Activated naive CD4-positive, alpha-beta T cell treated with anti-CD3 and anti-CD28 coated beads, Interleukin-2, amount 10 ng/mL, durations not matched to agents 7 days and 5 days (primary cell): ENCODE measurements at regions not wholly inside any gene's neighbourhood (a gene's known extent, or its start where the extent isn't known, plus 50 kb on each side); places are given as distances from the start of the nearest gene placed in this dataset.

ENCODE experiments used
- CTCF ChIA-PET: fragments of 350-600 bp; sonication (Branson Sonifier 250); formaldehyde crosslinking; loops from one replicate; lab custom pipeline; 2021; ENCODE audit warnings: antibody characterized with exemption; lab: Charles Lee
- DNase-seq: peaks from one replicate; pipeline ENCODE4 v3.0.0-alpha.2; 2020
- H3K27ac Mint-ChIP-seq: one replicate; pipeline ENCODE4 v1.8.0; 2021; ENCODE audit warnings: mild to moderate bottlenecking, moderate library complexity, mixed read lengths
- H3K27me3 Mint-ChIP-seq: one replicate; pipeline ENCODE4 v1.8.0; 2021; ENCODE audit warnings: mild to moderate bottlenecking, mixed read lengths
- H3K36me3 Mint-ChIP-seq: one replicate; pipeline ENCODE4 v1.8.0; 2021; ENCODE audit warnings: mixed read lengths
- H3K4me1 Mint-ChIP-seq: one replicate; pipeline ENCODE4 v1.8.0; 2021; ENCODE audit warnings: mixed read lengths
- H3K4me3 Mint-ChIP-seq: one replicate; pipeline ENCODE4 v1.8.0; 2021; ENCODE audit warnings: mild to moderate bottlenecking, moderate library complexity, mixed read lengths
- H3K9me3 Mint-ChIP-seq: one replicate; pipeline ENCODE4 v1.8.0; 2021; ENCODE audit warnings: mixed read lengths

- Mint-ChIP-seq H3K4me1 (no peaks in the 10 kb centered on the region), H3K9me3 (no peaks in the 10 kb centered on the region), H3K4me3 (no peak overlapping the region), H3K27me3 (peaks cover 83% of the 10 kb centered on the region), H3K27ac (no peak overlapping the region), H3K36me3 (no peaks in the 10 kb centered on the region)
- no peak for DNase-seq
- CTCF ChIA-PET: no interaction called here
Observed at GRCh38 chr3:194078045-194078821, 57.7 kb upstream of the HES1 start.

- no peak for DNase-seq
- no peaks in the 10 kb centered on the region for H3K36me3 Mint-ChIP-seq
- H3K27me3 Mint-ChIP-seq: peaks cover 82% of the 10 kb centered on the region
- CTCF ChIA-PET: no interaction called here
- no peak overlapping the region for H3K27ac Mint-ChIP-seq
- H3K9me3 Mint-ChIP-seq: no peaks in the 10 kb centered on the region
- H3K4me3 Mint-ChIP-seq: no peak overlapping the region
- H3K4me1 Mint-ChIP-seq: peaks cover 9% of the 10 kb centered on the region
Observed at GRCh38 chr3:194079702-194080172, 56.2 kb upstream of the HES1 start.

- CTCF ChIA-PET: interaction anchor here (2.4 kb wide), 1 partner anchor 235 kb away, joined by 6 read pairs; no protein-coding TSS in a partner anchor
- Mint-ChIP-seq H3K36me3 (no peaks in the 10 kb centered on the region), H3K27me3 (peaks cover 82% of the 10 kb centered on the region), H3K4me3 (no peak overlapping the region), H3K4me1 (peaks cover 13% of the 10 kb centered on the region), H3K9me3 (no peaks in the 10 kb centered on the region), H3K27ac (no peak overlapping the region)
- DNase-seq: no peak
Observed at GRCh38 chr3:194080436-194080835, 55.5 kb upstream of the HES1 start.

GRCh38 chr3:194080913-194081800 lies 54.8 kb upstream of the HES1 start:
- Mint-ChIP-seq H3K9me3 (no peaks in the 10 kb centered on the region), H3K27me3 (peaks cover 77% of the 10 kb centered on the region), H3K36me3 (no peaks in the 10 kb centered on the region), H3K27ac (no peak overlapping the region), H3K4me3 (no peak overlapping the region), H3K4me1 (peaks cover 13% of the 10 kb centered on the region)
- CTCF ChIA-PET: interaction anchor here (2.4 kb wide), 1 partner anchor 235 kb away, joined by 6 read pairs; no protein-coding TSS in a partner anchor
- DNase-seq: no peak

DNA sequence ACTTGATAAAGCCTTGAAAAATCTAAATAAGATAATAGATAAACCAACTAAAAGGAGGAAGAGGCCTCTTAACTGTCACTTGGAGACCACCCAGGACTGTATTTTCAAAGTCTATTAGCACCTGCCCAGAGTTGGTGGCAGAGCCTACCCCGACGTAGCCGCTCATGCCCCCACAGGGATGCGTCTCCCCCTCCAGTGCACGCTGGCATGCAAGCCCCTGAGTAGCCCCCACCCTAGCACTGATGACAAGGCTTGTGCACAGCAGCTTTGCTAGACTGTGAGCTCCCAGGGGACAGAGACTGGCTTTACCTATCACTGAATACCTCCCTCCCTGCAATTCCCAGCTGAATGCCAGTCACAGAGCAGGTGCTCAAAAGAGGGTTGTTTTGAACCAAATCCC lies 54.1 kb upstream of the HES1 start:
- Mint-ChIP-seq H3K27me3 (peaks cover 78% of the 10 kb centered on the region), H3K27ac (no peak overlapping the region), H3K4me1 (peaks cover 13% of the 10 kb centered on the region), H3K36me3 (no peaks in the 10 kb centered on the region), H3K4me3 (no peak overlapping the region), H3K9me3 (no peaks in the 10 kb centered on the region)
- DNase-seq: no peak
- CTCF ChIA-PET: interaction anchor here (2.4 kb wide), 1 partner anchor 234 kb away, joined by 6 read pairs; no protein-coding TSS in a partner anchor

DNA sequence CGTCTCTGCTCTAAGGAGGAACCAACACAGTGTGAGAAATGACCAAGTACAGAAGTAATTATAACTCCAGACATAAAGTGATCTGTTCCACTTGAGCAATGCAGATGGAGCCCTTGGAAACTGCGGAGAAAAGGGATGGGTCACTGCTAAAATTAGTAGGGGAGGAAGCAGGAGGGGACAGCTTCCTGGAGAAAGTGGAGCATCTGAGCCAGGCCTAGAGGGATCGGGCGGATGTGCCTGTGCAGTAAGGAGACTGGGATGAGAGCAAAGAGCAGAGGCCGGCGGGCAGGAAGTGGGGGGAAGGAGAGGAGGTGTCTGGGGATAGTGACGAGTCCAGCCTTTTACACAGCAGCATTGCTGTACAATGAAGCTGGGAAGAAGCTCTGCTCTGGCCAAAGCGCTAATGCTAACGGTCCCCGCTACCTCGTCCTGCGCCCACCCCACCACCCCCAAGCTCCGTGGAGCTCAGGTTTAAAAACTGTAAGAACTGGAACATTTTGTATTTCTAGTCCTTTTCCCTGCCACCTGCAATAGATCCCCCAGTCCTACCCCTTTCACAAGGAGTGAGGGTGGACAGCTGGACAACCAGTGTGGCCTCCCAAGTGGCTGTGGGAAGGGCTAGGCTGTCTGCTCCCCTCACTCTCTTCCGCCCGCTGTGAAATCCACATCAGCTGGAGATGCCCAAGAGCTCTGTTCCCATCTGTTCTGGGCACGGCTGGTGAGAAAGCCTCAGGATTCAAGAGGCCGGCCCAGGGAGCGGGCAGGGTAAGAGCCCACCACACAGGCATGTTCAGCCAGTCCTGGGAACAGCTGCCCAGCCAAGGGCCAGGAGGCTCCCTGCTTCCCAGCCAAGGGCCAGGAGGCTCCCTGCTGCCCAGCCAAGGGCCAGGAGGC lies 53.0 kb upstream of the HES1 start:
- no peak for DNase-seq
- H3K36me3 Mint-ChIP-seq: no peaks in the 10 kb centered on the region
- CTCF ChIA-PET: interaction anchor here (0.6 to 2.4 kb wide), 3 partner anchors 111 to 233 kb away, joined by 3 to 6 read pairs (median 3); no protein-coding TSS in a partner anchor
- H3K27ac Mint-ChIP-seq: no peak overlapping the region
- H3K9me3 Mint-ChIP-seq: no peaks in the 10 kb centered on the region
- peaks cover 13% of the 10 kb centered on the region for H3K4me1 Mint-ChIP-seq
- no peak overlapping the region for H3K4me3 Mint-ChIP-seq
- H3K27me3 Mint-ChIP-seq: peaks cover 79% of the 10 kb centered on the region

GRCh38 chr3:194083637-194084224 lies 52.2 kb upstream of the HES1 start:
- no peak overlapping the region for H3K4me3 Mint-ChIP-seq
- no peak overlapping the region for H3K27ac Mint-ChIP-seq
- H3K27me3 Mint-ChIP-seq: peaks cover 79% of the 10 kb centered on the region
- no peaks in the 10 kb centered on the region for H3K9me3 Mint-ChIP-seq
- H3K4me1 Mint-ChIP-seq: peaks cover 13% of the 10 kb centered on the region
- no peaks in the 10 kb centered on the region for H3K36me3 Mint-ChIP-seq
- no peak for DNase-seq
- CTCF ChIA-PET: interaction anchor here (0.9 kb wide), 1 partner anchor 112 kb away, joined by 3 read pairs; no protein-coding TSS in a partner anchor

- Mint-ChIP-seq H3K27ac (no peak overlapping the region), H3K9me3 (no peaks in the 10 kb centered on the region), H3K36me3 (no peaks in the 10 kb centered on the region), H3K4me1 (peaks cover 13% of the 10 kb centered on the region), H3K4me3 (no peak overlapping the region), H3K27me3 (peaks cover 75% of the 10 kb centered on the region)
- DNase-seq: peak; percentile 53
- CTCF ChIA-PET: interaction anchor here (0.8 kb wide), 1 partner anchor 259 kb away, joined by 4 read pairs; no protein-coding TSS in a partner anchor
Observed at GRCh38 chr3:194084284-194084683, 51.7 kb upstream of the HES1 start.
